Ascending aorta (tissue), 2 donors: ENCODE measurements at regions not wholly inside any gene's neighbourhood (a gene's known extent, or its start where the extent isn't known, plus 50 kb on each side); places are given as distances from the start of the nearest gene placed in this dataset.

Experiments
- DNase-seq, 2 donors: peaks; one replicate each; pipeline ENCODE4 v3.0.0-alpha.2; 2019; ENCODE audit warnings: low spot score in 2 of 2
- H3K27ac ChIP-seq, 2 donors: fragments of 200-600 bp; sonication (generic); one replicate each; pipeline ENCODE4 v1.5.1; 2016 to 2017; ENCODE audit warnings: mild to moderate bottlenecking in 1 of 2
- H3K27me3 ChIP-seq: fragments of 200-600 bp; sonication (generic); one replicate; pipeline ENCODE4 v1.5.1; 2017
- H3K36me3 ChIP-seq, 2 donors: fragments of 200-600 bp; sonication (generic); one replicate each; pipeline ENCODE4 v1.5.1; 2016
- H3K4me1 ChIP-seq, 2 donors: fragments of 200-600 bp; sonication (generic); one replicate each; pipeline ENCODE4 v1.5.1; 2016 to 2017; ENCODE audit warnings: mild to moderate bottlenecking in 1 of 2
- H3K4me3 ChIP-seq, 2 donors: fragments of 200-600 bp; sonication (generic); one replicate each; pipeline ENCODE4 v1.5.1; 2016 to 2017; ENCODE audit warnings: mild to moderate bottlenecking in 1 of 2
- H3K9me3 ChIP-seq, 2 donors: fragments of 200-600 bp; sonication (generic); one replicate each; pipeline ENCODE4 v1.5.1; 2016
- intact Hi-C: fragments of 100-400 bp; cut with DNase I; formaldehyde crosslinking; loops from one replicate; pipeline ENCODE4 v1.15.1; 2023
- TF ChIP-seq, protein P1 (sequence below), 3 experiments: fragments of 200-600 bp in 2 of 3; fragments of 450-650 bp in 1 of 3; sonication (generic) in 2 of 3; IDR thresholded peaks; one replicate each; pipeline ENCODE4 v1.5.1; 2016 to 2019; ENCODE audit warnings: antibody characterized with exemption in 3 of 3, mild to moderate bottlenecking in 1 of 3, moderate library complexity in 1 of 3

DNA sequence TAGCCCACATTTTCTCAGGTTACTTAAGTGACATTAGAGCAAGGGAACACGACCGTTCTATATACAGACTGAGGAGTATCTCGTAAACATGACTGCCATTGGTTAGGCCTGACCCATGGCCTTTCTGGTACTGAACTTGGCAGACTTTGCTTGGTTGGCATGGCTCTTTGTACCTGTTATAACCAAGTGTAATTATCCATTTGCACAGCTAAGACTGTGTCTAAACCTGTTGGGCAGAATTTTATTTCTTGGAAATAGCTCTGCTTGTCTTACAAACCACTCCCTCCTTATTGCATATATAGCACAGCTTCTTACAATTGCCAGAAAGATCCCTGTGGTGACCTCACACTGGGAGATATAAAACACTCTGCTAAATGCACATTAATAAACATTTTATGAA is 106.9 kb downstream of the P2RY1 start:
- no peaks in the 10 kb centered on the region for H3K9me3 ChIP-seq
- DNase-seq = no peak
- H3K27ac ChIP-seq = no peak overlapping the region
- intact Hi-C loops = no loop called here
- H3K4me3 ChIP-seq = no peak overlapping the region
- no peaks in the 10 kb centered on the region for H3K4me1 ChIP-seq
- TF ChIP-seq, protein P1, sequence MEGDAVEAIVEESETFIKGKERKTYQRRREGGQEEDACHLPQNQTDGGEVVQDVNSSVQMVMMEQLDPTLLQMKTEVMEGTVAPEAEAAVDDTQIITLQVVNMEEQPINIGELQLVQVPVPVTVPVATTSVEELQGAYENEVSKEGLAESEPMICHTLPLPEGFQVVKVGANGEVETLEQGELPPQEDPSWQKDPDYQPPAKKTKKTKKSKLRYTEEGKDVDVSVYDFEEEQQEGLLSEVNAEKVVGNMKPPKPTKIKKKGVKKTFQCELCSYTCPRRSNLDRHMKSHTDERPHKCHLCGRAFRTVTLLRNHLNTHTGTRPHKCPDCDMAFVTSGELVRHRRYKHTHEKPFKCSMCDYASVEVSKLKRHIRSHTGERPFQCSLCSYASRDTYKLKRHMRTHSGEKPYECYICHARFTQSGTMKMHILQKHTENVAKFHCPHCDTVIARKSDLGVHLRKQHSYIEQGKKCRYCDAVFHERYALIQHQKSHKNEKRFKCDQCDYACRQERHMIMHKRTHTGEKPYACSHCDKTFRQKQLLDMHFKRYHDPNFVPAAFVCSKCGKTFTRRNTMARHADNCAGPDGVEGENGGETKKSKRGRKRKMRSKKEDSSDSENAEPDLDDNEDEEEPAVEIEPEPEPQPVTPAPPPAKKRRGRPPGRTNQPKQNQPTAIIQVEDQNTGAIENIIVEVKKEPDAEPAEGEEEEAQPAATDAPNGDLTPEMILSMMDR (IDR thresholded peaks at IDR 0.05) = no peak
- H3K27me3 ChIP-seq = no peaks in the 10 kb centered on the region
- no peaks in the 10 kb centered on the region for H3K36me3 ChIP-seq

DNA sequence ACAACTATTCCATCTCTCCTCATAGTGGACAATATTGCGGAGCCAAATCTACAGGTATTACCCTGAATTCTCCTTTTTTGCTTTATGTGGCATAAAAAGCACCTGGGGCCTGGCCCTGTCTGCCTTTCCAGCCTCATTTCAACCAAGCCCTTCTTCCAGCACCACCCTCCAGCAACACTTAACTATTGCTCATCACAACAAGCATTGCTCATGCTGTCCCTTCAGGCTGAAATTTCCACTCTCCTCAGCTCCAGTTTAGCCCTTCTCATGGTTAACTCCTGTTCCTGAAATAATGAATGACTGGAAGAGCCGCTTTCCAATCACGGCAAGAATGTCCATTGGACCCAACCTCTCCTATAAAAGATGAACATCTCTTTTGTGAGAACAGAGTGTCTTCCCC is 107.4 kb downstream of the P2RY1 start:
- DNase-seq = no peak
- H3K4me3 ChIP-seq = no peak overlapping the region
- H3K4me1 ChIP-seq = no peaks in the 10 kb centered on the region
- TF ChIP-seq, protein P1 (IDR thresholded peaks at IDR 0.05) = no peak
- H3K27ac ChIP-seq = no peak overlapping the region
- no peaks in the 10 kb centered on the region for H3K27me3 ChIP-seq
- intact Hi-C loops = no loop called here
- H3K9me3 ChIP-seq = no peaks in the 10 kb centered on the region
- no peaks in the 10 kb centered on the region for H3K36me3 ChIP-seq

DNA sequence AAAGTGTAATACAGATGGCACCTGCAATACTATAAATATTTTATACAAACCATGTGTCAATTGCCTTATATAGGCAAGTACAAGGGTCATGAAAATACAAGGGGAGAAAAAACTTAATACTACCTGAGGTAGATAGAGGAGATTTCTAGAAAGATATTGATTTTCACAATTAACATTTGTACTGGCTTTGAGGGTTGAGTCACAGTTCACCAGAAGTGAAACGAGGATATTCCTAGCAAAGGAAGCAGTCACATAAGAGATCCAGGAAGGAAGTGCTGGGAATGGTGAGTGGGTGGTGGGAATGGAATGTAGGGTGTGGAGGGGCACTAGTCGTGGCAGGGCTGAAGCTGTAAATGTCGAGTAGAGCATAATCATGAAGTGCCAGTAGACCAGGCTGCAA is 108.7 kb downstream of the P2RY1 start:
- intact Hi-C loops = no loop called here
- no peaks in the 10 kb centered on the region for H3K36me3 ChIP-seq
- TF ChIP-seq, protein P1 (IDR thresholded peaks at IDR 0.05) = no peak

DNA sequence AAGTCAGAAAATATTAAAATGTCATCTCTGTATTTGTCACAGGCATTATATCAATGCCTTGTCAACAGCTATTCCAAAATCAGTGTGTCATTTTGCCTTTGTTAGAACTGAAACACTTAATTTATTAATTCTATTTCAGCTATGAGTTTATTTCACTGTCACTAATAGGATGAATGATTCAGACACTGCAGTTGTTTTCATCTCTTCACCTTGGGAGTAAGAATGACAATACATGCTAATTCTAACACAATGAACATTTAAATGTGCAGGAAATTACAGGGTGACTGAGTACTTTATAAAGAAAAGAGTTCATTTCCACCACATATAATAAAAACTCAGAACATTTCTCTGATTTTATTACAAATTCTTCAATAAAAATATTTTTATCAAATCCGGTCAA is 109.7 kb downstream of the P2RY1 start:
- Histone ChIP-seq H3K27ac (no peak overlapping the region), H3K4me3 (no peak overlapping the region), H3K4me1 (no peaks in the 10 kb centered on the region), H3K9me3 (no peaks in the 10 kb centered on the region), H3K27me3 (no peaks in the 10 kb centered on the region), H3K36me3 (no peaks in the 10 kb centered on the region)
- intact Hi-C loops = no loop called here
- no peak for DNase-seq
- TF ChIP-seq, protein P1 (IDR thresholded peaks at IDR 0.05) = no peak

More for the DNA sequence above, 108.7 kb downstream of the P2RY1 start:
- no peaks in the 10 kb centered on the region for H3K9me3 ChIP-seq
- no peak for DNase-seq
- no peak overlapping the region for H3K4me3 ChIP-seq
- no peaks in the 10 kb centered on the region for H3K27me3 ChIP-seq
- no peaks in the 10 kb centered on the region for H3K4me1 ChIP-seq
- no peak overlapping the region for H3K27ac ChIP-seq

DNA sequence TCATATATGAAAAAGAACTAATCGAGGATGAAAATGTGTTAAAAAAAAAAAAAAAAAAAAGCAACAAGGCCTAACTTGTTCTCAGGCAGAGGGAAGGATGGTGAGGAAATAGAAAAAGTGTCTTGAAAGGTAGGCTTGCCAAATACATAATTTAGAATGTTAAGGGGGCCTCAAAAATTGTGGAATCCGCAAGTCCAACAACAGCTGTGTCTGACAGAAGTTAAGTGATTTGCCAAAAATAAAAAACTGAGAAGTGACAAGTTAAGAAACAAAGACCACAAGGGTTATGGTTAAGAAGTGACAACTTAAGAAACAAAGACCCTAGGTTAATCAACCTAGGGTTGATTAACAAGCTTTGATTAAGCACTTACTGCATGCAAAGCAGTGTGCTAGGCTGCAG is 110.6 kb downstream of the P2RY1 start:
- no peak overlapping the region for H3K4me3 ChIP-seq
- TF ChIP-seq, protein P1 (IDR thresholded peaks at IDR 0.05) = no peak
- H3K4me1 ChIP-seq = no peaks in the 10 kb centered on the region
- intact Hi-C loops = no loop called here
- H3K36me3 ChIP-seq = no peaks in the 10 kb centered on the region
- DNase-seq = no peak
- H3K9me3 ChIP-seq = no peaks in the 10 kb centered on the region
- no peak overlapping the region for H3K27ac ChIP-seq
- no peaks in the 10 kb centered on the region for H3K27me3 ChIP-seq

DNA sequence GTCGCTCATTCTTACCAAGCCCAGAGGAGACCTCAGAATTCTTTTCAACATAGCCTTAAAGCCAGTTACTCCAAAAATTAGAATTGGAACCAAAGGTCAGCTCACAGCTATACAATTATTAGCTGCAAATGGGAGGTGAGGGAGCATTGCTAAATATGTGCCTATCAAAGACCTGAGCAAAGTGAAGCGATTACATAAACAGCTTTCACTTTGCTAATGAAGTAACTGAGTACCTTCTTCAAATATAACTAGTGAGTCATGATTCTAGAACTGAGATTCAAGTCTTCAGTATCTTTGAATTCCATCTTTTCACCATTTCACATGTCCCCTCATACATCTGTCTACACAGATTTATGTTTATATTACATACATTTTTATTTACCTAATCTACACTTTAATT is 122.6 kb downstream of the P2RY1 start:
- no peaks in the 10 kb centered on the region for H3K4me1 ChIP-seq
- TF ChIP-seq, protein P1 (IDR thresholded peaks at IDR 0.05) = no peak
- no peak overlapping the region for H3K4me3 ChIP-seq
- H3K36me3 ChIP-seq = no peaks in the 10 kb centered on the region
- H3K9me3 ChIP-seq = no peaks in the 10 kb centered on the region
- H3K27me3 ChIP-seq = no peaks in the 10 kb centered on the region
- DNase-seq = no peak
- intact Hi-C loops = no loop called here
- no peak overlapping the region for H3K27ac ChIP-seq
